HCEC 1CT (cell line): ENCODE measurements at regions not wholly inside any gene's neighbourhood (a gene's known extent, or its start where the extent isn't known, plus 50 kb on each side); places are given as distances from the start of the nearest gene placed in this dataset.
"Not testable (repeated sequence)": the region's sequence is repeated elsewhere in the genome, so short reads cannot be mapped to it uniquely, and the experiment has no call there.

Experiments
- DNase-seq: peaks from one replicate; pipeline ENCODE4 v3.0.0-alpha.2; 2017

- no peak for DNase-seq
Observed at GRCh38 chr19:23597661-23598060, 89.4 kb downstream of the ZNF675 start.

- no peak for DNase-seq
Observed at GRCh38 chr19:23596872-23597271, 90.1 kb downstream of the ZNF675 start.

GRCh38 chr19:23594311-23594710 lies 92.7 kb downstream of the ZNF675 start:
- not testable (repeated sequence) for DNase-seq

- no peak for DNase-seq
Observed at GRCh38 chr19:23587546-23587945, 99.5 kb downstream of the ZNF675 start.

- no peak for DNase-seq
Observed at GRCh38 chr19:23577501-23577900, 109.5 kb downstream of the ZNF675 start.

- no peak for DNase-seq
Observed at GRCh38 chr19:23571175-23571574, 115.8 kb downstream of the ZNF675 start.

- DNase-seq: not testable (repeated sequence)
Observed at GRCh38 chr19:23568116-23568515, 118.9 kb downstream of the ZNF675 start.

GRCh38 chr19:23565256-23565655 lies 121.8 kb downstream of the ZNF675 start:
- DNase-seq: no peak

- DNase-seq: no peak
Observed at GRCh38 chr19:23563326-23563725, 123.7 kb downstream of the ZNF675 start.

GRCh38 chr19:23561341-23561740 lies 125.7 kb downstream of the ZNF675 start:
- no peak for DNase-seq

- no peak for DNase-seq
Observed at GRCh38 chr19:23560051-23560450, 127.0 kb downstream of the ZNF675 start.

GRCh38 chr19:23558541-23558940 lies 128.5 kb downstream of the ZNF675 start:
- DNase-seq: peak; percentile 15

- DNase-seq: no peak
Observed at GRCh38 chr19:23557381-23557780, 129.6 kb downstream of the ZNF675 start.

GRCh38 chr19:23554548-23554947 lies 132.5 kb downstream of the ZNF675 start:
- DNase-seq: peak; percentile 44

GRCh38 chr19:23550102-23550501 lies 136.9 kb downstream of the ZNF675 start:
- peak; percentile 50 for DNase-seq

GRCh38 chr19:23547816-23548430 lies 139.1 kb downstream of the ZNF675 start:
- peak; percentile 7 for DNase-seq

- DNase-seq: no peak
Observed at GRCh38 chr19:23547156-23547555, 139.9 kb downstream of the ZNF675 start.

GRCh38 chr19:23543351-23543750 lies 143.7 kb downstream of the ZNF675 start:
- DNase-seq: no peak

- DNase-seq: no peak
Observed at GRCh38 chr19:23542562-23542961, 144.4 kb downstream of the ZNF675 start.

- DNase-seq: no peak
Observed at GRCh38 chr19:23541991-23542390, 145.0 kb downstream of the ZNF675 start.

GRCh38 chr19:23540180-23540579 lies 144.9 kb upstream of the ZNF91 start:
- not testable (repeated sequence) for DNase-seq

- DNase-seq: no peak
Observed at GRCh38 chr19:23539499-23539898, 144.2 kb upstream of the ZNF91 start.

- not testable (repeated sequence) for DNase-seq
Observed at GRCh38 chr19:23537136-23537535, 141.9 kb upstream of the ZNF91 start.

- DNase-seq: not testable (repeated sequence)
Observed at GRCh38 chr19:23536341-23536740, 141.1 kb upstream of the ZNF91 start.

- DNase-seq: not testable (repeated sequence)
Observed at GRCh38 chr19:23535901-23536300, 140.6 kb upstream of the ZNF91 start.
